OCI-LY1 (cell line): ENCODE measurements at regions not wholly inside any gene's neighbourhood (a gene's known extent, or its start where the extent isn't known, plus 50 kb on each side); places are given as distances from the start of the nearest gene placed in this dataset.

Experiments
- EZH2 ChIP-seq: fragments of 200-600 bp; sonication (generic), shearing (Covaris generic); IDR thresholded peaks from 2 replicates; pipeline ENCODE4 v1.8.0; 2017; ENCODE audit warnings: borderline replicate concordance, mixed run types, mild to moderate bottlenecking, antibody characterized with exemption, low read length, moderate library complexity, mixed read lengths
- TF ChIP-seq, protein P1 (sequence below): fragments of 200-600 bp; sonication (generic), shearing (Covaris generic); IDR thresholded peaks from 2 replicates; pipeline ENCODE4 v1.5.1; 2017; ENCODE audit warnings: mild to moderate bottlenecking, antibody characterized with exemption, low read length, moderate library complexity, mixed read lengths

DNA sequence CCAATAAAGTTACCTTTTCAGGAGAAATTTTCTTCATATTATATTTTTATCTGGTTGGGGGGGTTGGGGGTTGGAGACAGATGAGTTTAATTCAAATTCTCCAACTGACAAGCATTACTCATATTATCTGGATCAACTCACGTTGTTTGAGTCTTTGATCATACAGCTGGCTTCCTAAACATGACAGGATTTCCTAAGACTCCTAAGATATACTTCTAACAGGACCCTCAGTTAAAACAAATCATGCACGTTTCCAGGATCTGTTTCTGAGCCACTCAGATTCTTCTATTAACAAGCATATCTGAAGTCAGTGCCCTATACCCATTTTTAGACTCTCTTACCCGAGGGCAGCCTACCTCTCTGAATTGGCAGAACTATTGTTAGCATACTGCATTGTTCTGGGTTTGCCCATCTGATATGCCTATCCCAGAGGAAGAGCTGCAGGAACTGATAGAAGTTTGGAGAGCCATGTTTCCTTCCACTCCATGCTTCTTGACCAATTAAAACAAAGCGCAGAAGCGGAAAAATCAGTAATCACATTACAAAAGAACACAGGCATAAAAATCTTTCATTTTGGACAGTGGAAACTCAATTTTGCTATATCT, 653.9 kb downstream of the LTN1 start:
- TF ChIP-seq, protein P1, sequence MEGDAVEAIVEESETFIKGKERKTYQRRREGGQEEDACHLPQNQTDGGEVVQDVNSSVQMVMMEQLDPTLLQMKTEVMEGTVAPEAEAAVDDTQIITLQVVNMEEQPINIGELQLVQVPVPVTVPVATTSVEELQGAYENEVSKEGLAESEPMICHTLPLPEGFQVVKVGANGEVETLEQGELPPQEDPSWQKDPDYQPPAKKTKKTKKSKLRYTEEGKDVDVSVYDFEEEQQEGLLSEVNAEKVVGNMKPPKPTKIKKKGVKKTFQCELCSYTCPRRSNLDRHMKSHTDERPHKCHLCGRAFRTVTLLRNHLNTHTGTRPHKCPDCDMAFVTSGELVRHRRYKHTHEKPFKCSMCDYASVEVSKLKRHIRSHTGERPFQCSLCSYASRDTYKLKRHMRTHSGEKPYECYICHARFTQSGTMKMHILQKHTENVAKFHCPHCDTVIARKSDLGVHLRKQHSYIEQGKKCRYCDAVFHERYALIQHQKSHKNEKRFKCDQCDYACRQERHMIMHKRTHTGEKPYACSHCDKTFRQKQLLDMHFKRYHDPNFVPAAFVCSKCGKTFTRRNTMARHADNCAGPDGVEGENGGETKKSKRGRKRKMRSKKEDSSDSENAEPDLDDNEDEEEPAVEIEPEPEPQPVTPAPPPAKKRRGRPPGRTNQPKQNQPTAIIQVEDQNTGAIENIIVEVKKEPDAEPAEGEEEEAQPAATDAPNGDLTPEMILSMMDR: no peak
- no peak for TF ChIP-seq EZH2
